ENCODE measurements at regions not wholly inside any gene's neighbourhood (a gene's known extent, or its start where the extent isn't known, plus 50 kb on each side); places are given as distances from the start of the nearest gene placed in this dataset.

GRCh38 chr5:54632131-54632701, 114.7 kb downstream of the SNX18 start:
- no peak for DNase-seq

DNA sequence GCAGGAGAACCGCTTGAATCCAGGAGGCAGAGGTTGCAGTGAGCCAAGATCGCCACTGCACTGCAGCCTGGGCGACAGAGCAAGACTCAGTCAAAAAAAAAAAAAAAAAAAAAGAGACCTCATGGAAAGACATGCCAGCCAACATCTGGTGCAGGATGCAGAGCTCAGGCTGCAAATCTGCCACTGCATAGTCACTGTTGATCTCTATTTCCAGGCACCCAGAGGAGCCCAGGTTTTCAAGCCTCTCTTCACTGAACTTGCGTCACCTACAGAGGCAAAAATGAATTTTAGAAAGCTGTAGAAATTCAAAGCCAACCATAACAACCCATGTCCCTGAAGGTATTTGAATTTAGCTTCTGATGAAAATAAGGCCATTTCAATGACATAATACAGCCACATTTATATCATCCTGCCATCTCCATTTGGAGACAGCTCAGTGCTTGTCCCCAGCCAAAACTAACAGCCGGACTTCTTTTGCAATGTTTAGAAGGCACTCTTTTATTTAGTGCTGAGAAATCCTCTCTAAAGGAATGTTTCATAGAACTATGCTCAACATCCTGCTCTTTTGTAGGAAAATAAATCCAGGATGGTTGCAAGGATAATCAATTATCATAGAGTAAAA, 113.3 kb downstream of the SNX18 start:
- no peak for DNase-seq

DNA sequence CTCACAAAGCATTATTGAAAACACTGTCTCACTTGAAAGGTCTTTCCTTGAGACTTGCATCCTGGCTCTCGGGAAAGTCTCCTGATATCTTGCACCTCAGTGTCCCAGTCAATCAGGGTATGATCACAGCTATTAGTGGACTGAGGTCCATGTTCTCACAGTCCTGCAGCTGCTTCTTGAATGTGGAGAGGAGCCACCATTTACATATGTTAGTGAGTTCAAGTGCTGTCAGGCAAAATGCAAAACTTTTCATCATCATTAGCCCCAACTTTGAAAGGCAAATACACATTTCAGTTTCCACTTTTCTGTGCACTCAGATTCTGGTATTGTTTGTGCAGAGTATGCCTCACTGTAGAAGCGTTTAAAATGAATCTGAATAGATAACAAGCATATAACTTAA, 111.6 kb downstream of the SNX18 start:
- DNase-seq: no peak

GRCh38 chr5:54628050-54628449, 110.5 kb downstream of the SNX18 start:
- DNase-seq: no peak

DNA sequence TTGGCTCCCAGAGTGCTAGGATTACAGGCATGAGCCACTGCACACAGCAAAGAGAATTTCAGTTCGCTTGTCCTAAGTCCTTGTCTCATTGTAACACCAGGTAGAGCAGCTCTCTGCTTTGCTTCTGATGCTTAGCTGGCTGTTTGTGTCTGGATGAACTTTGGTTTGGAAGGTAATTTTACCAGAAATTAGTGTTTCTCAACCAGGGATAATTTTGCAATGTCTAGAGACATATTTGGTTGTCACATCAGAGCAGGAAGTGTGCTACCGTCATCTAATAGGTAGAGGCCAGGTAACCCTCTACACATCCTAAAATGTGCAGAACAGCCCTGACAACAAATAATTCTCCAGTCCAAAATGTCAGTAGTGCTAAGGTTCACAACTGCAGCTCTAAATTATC, 108.8 kb downstream of the SNX18 start:
- no peak for DNase-seq

- DNase-seq: no peak
Observed at GRCh38 chr5:54624805-54625568, 107.4 kb downstream of the SNX18 start.

DNA sequence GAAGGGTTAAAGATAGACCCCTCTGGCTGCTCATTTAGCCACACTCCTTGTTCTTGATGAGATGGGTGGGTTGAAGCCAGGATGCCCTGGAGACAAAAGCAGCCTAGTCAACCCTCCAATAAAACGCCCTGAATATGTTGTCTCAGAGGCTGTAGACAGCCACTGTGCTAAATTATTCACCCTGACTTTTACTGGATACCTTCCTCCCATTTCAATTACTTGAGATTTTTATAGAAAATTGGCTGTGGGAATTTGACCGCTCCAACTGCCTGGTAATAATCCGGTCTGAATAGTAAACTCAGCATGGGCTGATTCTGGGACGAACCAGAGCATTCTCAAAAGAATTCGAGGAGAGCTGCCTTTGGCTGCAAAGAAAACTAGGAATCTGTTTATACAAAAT, 104.2 kb downstream of the SNX18 start:
- no peak for DNase-seq

DNA sequence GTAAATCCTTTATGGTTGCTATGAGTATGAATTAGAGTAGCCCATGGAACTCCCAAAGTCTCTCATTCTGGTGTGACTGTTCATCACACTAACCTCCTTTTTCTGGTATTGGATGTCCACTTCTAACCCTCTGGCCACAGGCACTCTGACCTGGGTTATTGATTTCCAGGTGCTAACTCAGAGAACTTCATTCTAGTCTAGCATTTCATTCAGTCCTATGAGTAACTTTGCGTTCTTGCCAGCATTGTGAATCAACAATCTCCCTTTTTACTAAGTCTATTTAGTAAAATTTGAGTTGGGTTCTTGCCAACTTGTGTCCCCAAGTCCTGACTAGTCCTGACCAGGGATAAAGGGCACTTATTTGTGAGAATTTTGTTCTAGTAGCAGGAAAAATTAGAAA, 103.5 kb downstream of the SNX18 start:
- no peak for DNase-seq

- DNase-seq: no peak
Observed at GRCh38 chr5:54620141-54620933, 102.8 kb downstream of the SNX18 start.

GRCh38 chr5:54619731-54620130, 102.2 kb downstream of the SNX18 start:
- DNase-seq: no peak

DNA sequence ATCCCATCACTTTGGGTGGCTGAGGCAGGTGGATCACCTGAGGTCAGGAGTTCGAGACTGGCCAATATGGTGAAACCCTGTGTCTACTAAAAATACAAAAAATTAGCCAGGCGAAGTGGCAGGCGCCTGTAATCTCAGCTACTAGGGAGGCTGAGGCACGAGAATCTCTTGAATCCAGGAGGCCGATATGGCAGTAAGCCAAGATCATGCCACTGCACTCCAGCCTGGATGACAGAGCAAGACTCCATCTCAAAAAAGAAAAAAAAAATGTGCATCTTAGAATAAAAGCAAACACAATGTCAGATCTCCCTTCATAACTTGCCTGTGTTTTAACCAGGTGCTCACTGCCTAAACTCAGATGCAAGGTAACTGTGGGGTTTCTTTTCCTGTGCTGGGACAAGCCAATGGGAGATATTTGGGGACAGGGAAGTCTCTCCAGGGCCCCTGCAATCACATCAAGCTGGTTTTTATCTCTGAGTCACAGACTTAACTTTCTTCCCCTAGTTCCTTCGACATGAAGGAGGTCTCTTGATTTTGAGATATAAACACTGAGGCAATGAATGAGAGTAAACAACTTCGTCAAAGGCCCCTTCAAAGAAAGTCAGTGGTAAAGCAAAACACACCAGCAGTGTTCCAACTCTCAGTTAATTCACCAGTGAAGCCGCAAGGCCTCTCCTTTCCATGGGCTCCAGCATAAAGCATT, 99.1 kb downstream of the SNX18 start:
- no peak for DNase-seq

GRCh38 chr5:54616031-54616430, 98.5 kb downstream of the SNX18 start:
- no peak for DNase-seq

- DNase-seq: no peak
Observed at GRCh38 chr5:54615381-54615780, 97.8 kb downstream of the SNX18 start.

DNA sequence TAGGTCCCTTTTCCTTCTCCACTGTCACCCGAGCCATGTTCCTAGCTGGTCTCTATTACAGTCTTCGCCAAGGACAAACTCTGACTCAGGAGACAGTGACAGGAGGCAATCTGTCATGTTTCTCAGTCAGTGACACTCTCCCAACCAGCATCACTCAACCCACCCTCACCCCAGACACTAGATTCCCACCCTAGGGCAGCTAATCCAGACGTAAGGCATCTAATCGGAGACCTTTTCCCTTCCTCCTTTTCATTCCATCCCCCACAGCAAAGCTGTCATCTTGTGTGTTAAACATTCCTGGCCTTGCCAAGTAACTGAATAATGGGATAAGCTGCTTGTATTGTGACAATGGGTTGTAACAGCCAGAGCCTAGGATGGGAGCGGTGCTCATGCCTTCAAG, 95.2 kb downstream of the SNX18 start:
- no peak for DNase-seq

DNA sequence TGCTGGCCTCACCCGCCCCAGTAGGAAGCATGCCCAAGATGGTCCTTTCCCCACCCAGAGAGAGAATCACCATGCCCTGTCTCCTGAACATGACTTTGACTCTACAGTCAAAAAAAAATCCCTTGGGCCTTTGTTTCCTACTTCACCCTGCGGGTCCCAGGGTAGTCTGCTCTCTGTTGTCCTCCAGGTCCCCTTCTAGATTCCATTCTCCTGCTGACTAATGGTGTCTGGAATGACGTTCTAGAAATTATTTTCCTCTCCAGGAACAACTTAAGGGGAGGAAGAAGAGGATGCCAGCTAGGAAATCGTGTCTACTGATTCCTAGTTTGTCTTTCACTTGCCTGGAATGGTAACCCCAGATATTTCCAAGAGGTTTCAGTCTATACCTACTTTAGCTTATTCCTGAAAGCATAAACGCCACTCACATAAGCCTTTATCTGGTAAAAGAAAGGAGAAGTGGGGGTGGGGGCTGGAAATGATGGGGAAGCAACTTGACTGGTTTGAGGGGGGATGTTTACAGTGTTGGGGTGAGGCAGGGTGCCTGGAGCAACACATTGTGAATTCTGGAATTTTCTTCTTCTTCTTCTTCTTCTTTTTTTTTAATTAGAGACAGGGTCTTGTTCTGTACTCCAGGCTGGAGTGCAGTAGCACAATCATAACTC, 93.9 kb downstream of the SNX18 start:
- DNase-seq: no peak

- DNase-seq: no peak
Observed at GRCh38 chr5:54610197-54610944, 92.8 kb downstream of the SNX18 start.

- no peak for DNase-seq
Observed at GRCh38 chr5:54608423-54609085, 91.0 kb downstream of the SNX18 start.

DNA sequence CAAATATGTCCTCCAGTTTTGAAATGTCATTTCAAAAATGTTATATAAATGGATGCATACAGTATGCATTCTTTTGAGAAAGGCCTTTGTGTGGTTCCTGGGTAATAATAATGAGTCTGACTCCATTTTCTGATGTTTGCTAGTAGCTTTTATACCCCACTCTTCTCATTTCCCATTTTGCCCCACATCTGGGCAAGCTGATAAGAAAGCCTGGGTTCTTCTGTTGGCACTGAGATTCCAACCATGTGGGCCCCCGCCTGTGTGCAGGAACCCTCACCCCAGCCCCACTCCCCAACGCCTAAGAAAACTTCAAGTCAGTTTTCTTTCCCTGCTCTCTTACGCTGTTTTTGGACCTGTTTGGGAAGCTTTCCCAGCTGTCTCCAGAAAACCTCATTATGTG, 89.4 kb downstream of the SNX18 start:
- DNase-seq: no peak

GRCh38 chr5:54603372-54603771, 85.8 kb downstream of the SNX18 start:
- no peak for DNase-seq

GRCh38 chr5:54602475-54602874, 84.9 kb downstream of the SNX18 start:
- DNase-seq: no peak
